ENCODE measurements at regions not wholly inside any gene's neighbourhood (a gene's known extent, or its start where the extent isn't known, plus 50 kb on each side); places are given as distances from the start of the nearest gene placed in this dataset.

- no peaks in the 10 kb centered on the region for H3K27me3 ChIP-seq (ENCODE audit: insufficient read depth, low read length, poor library complexity, severe bottlenecking)
- no peaks in the 10 kb centered on the region for H3K79me2 ChIP-seq (ENCODE audit: insufficient read depth, low read length)
- no peak overlapping the region for H3K4me3 ChIP-seq (ENCODE audit: low read length, poor library complexity, severe bottlenecking)
- H3K9me2 ChIP-seq (replicated peaks; ENCODE audit: low read depth, low read length): no peaks in the 10 kb centered on the region
- TF ChIP-seq, protein P1, sequence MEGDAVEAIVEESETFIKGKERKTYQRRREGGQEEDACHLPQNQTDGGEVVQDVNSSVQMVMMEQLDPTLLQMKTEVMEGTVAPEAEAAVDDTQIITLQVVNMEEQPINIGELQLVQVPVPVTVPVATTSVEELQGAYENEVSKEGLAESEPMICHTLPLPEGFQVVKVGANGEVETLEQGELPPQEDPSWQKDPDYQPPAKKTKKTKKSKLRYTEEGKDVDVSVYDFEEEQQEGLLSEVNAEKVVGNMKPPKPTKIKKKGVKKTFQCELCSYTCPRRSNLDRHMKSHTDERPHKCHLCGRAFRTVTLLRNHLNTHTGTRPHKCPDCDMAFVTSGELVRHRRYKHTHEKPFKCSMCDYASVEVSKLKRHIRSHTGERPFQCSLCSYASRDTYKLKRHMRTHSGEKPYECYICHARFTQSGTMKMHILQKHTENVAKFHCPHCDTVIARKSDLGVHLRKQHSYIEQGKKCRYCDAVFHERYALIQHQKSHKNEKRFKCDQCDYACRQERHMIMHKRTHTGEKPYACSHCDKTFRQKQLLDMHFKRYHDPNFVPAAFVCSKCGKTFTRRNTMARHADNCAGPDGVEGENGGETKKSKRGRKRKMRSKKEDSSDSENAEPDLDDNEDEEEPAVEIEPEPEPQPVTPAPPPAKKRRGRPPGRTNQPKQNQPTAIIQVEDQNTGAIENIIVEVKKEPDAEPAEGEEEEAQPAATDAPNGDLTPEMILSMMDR (conservative IDR thresholded peaks at IDR 0.05; ENCODE audit: low read length): peak; percentile 83
- TF ChIP-seq EZH2phosphoT487 (IDR thresholded peaks at IDR 0.05; ENCODE audit: borderline replicate concordance): no peak
- H3K4me2 ChIP-seq (ENCODE audit: low read depth, low read length, poor library complexity, severe bottlenecking): peak overlapping the region; percentile 42
- no peaks in the 10 kb centered on the region for H4K20me1 ChIP-seq (ENCODE audit: insufficient read depth, low read length, poor library complexity, severe bottlenecking)
- no peak overlapping the region; the same call in 1 of the 2 replicates for H2AFZ ChIP-seq (ENCODE audit: low read length)
- H3K9me3 ChIP-seq (ENCODE audit: insufficient read depth, low read depth, low read length): no peaks in the 10 kb centered on the region
- no peaks in the 10 kb centered on the region for H3K36me3 ChIP-seq (ENCODE audit: insufficient read depth, low read length)
- H3K4me1 ChIP-seq (ENCODE audit: insufficient read depth, low read length, poor library complexity, severe bottlenecking): no peaks in the 10 kb centered on the region
- no peak overlapping the region for H3K9ac ChIP-seq (ENCODE audit: low read depth, low read length, poor library complexity, severe bottlenecking)
- no peaks in the 10 kb centered on the region for H3F3A ChIP-seq (ENCODE audit: low read depth)
These were observed 51.5 kb upstream of the LRRC32 start for GRCh38 chr11:76721755-76722677.

DNA sequence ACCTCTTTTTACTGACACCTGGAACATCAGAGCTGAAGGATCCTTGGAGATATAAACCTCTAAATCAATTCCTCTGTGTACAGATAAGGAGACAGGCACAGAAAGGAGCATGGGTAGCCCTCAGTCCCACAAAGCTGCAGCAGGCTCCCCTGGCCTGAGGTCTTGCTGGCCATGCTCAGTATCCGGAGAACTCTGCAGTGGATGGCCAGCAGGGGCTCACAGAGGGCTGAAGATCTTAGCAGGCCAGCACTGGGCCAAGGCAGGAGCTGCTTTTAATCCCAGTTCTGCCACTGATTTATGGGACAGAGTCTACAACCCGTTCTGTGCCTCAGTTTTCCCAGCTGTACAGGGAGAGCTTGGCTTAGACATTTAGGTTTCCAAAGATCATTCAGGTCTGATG, 52.6 kb upstream of the LRRC32 start:
- Histone ChIP-seq H3K4me2 (ENCODE audit: low read depth, low read length, poor library complexity, severe bottlenecking) (no peak overlapping the region), H2AFZ (ENCODE audit: low read length) (no peak overlapping the region), H3F3A (ENCODE audit: low read depth) (no peaks in the 10 kb centered on the region), H3K9me3 (ENCODE audit: insufficient read depth, low read depth, low read length) (no peaks in the 10 kb centered on the region), H3K9ac (ENCODE audit: low read depth, low read length, poor library complexity, severe bottlenecking) (no peak overlapping the region), H3K4me3 (ENCODE audit: low read length, poor library complexity, severe bottlenecking) (no peak overlapping the region), H4K20me1 (ENCODE audit: insufficient read depth, low read length, poor library complexity, severe bottlenecking) (no peaks in the 10 kb centered on the region), H3K4me1 (ENCODE audit: insufficient read depth, low read length, poor library complexity, severe bottlenecking) (no peaks in the 10 kb centered on the region), H3K27me3 (ENCODE audit: insufficient read depth, low read length, poor library complexity, severe bottlenecking) (no peaks in the 10 kb centered on the region), H3K36me3 (ENCODE audit: insufficient read depth, low read length) (no peaks in the 10 kb centered on the region), H3K79me2 (ENCODE audit: insufficient read depth, low read length) (no peaks in the 10 kb centered on the region), H3K9me2 (replicated peaks; ENCODE audit: low read depth, low read length) (no peaks in the 10 kb centered on the region)
- no peak for TF ChIP-seq EZH2phosphoT487 (IDR thresholded peaks at IDR 0.05; ENCODE audit: borderline replicate concordance)
- TF ChIP-seq, protein P1 (conservative IDR thresholded peaks at IDR 0.05; ENCODE audit: low read length): no peak

GRCh38 chr11:76723548-76723947, 53.0 kb upstream of the LRRC32 start:
- Histone ChIP-seq H2AFZ (ENCODE audit: low read length) (no peak overlapping the region), H3K4me2 (ENCODE audit: low read depth, low read length, poor library complexity, severe bottlenecking) (no peak overlapping the region), H3K4me3 (ENCODE audit: low read length, poor library complexity, severe bottlenecking) (no peak overlapping the region), H3F3A (ENCODE audit: low read depth) (no peaks in the 10 kb centered on the region), H3K9me3 (ENCODE audit: insufficient read depth, low read depth, low read length) (no peaks in the 10 kb centered on the region), H4K20me1 (ENCODE audit: insufficient read depth, low read length, poor library complexity, severe bottlenecking) (no peaks in the 10 kb centered on the region), H3K9me2 (replicated peaks; ENCODE audit: low read depth, low read length) (no peaks in the 10 kb centered on the region), H3K27me3 (ENCODE audit: insufficient read depth, low read length, poor library complexity, severe bottlenecking) (no peaks in the 10 kb centered on the region), H3K79me2 (ENCODE audit: insufficient read depth, low read length) (no peaks in the 10 kb centered on the region), H3K9ac (ENCODE audit: low read depth, low read length, poor library complexity, severe bottlenecking) (no peak overlapping the region), H3K36me3 (ENCODE audit: insufficient read depth, low read length) (no peaks in the 10 kb centered on the region), H3K4me1 (ENCODE audit: insufficient read depth, low read length, poor library complexity, severe bottlenecking) (no peaks in the 10 kb centered on the region)
- TF ChIP-seq, protein P1 (conservative IDR thresholded peaks at IDR 0.05; ENCODE audit: low read length): no peak

All from Loucy (cell line).